GM19035 (cell line): ENCODE measurements at regions not wholly inside any gene's neighbourhood (a gene's known extent, or its start where the extent isn't known, plus 50 kb on each side); places are given as distances from the start of the nearest gene placed in this dataset.

Experiments
- ATAC-seq: cut with Tn5 transposase; IDR thresholded peaks from one replicate; pipeline ENCODE4 v1.9.1; 2021; ENCODE audit not compliant: unreplicated experiment

DNA sequence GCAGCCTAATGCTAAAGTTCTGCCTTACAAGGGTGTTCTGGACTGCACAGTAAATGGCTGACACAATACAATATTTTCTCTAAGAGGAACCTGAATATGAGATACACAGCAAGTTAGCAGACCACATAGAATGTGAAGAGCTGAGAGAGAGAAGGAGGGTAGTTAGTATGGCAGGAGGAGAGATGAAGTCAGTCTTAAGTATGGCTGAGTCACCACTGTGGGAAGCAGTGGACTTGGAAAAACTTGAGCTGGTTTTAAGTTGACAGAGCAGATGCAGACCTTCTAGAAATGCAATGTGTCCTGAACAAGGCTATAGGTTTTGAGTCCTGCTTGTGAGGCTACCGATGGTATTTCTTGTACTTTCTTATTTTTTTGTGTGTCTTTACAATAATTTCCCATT, 172.5 kb downstream of the SH2D1A start:
- no peak for ATAC-seq

DNA sequence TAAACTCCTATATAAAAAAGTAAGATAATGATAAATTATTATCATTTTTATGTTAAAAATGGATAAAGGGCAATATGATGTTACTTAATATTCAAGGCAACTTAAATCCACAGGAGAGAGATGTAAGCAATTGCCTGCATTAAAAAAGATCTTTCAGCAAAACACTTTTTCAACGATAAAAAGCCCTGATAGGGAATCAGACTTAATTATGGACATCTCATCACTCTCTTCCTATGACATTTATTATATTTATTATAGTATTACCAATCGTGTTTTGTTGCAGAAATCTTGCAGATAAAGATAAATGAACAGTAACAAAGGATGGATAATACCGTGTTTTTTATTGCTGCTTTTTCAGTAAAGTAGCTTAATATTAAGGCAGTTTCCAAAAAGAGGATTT, 178.5 kb downstream of the SH2D1A start:
- ATAC-seq = no peak

DNA sequence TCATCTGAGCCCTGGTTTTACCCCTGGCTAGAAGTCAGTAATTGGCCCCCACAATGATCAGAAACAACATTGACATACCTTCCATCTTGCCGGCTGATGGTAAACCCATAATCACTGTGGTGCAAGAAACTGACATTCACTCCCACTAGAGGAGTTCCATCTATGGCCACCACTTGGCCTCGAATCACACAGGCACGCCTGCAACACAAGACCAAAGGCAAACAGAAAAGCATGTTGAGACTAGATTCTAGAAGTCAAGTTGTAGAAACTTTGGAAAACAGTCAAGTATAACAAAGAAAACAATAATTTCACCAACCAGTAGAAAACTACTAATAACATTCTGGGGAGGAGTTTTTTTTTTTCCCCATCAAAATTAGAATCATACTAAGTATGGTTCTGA, 183.4 kb downstream of the SH2D1A start:
- no peak for ATAC-seq

DNA sequence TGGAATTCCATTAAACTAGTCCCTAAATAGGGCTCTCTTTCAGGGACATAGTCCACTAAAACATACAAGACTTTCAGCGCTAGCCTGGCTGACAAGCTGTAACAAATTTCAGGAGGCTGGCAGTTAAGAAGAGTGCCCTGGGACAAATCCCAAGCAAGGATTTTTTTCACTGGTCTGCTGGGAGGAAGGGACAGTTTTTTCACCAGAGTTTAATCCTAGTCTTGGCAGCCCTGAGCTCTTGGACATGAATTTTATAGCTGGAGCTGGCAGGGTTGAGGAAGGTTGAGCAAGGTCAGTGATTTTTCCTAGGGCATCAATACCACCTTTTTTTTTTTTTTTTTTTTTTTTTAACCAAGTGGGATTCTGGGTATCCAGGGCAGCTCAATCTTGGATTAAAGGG, 184.4 kb downstream of the SH2D1A start:
- ATAC-seq = no peak

DNA sequence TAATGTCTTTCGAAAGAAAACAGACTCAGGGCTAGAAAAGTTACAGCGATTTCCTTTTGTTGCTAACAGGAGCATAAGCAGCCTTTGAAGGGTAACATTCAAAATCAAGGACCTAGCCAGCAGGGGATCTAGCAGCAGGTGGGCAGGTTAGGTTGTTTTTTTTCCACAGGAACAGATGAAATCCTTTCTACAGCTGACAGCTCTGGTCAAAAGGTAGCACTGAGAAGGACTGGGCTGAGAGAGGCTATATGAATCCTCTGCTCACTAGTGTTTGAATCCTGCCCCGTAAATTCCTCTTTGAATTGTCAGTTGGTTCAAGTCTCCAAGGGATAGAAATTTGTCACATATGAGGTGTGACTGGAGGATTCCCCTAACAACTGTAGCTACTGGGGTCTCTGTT, 188.2 kb downstream of the SH2D1A start:
- no peak for ATAC-seq

DNA sequence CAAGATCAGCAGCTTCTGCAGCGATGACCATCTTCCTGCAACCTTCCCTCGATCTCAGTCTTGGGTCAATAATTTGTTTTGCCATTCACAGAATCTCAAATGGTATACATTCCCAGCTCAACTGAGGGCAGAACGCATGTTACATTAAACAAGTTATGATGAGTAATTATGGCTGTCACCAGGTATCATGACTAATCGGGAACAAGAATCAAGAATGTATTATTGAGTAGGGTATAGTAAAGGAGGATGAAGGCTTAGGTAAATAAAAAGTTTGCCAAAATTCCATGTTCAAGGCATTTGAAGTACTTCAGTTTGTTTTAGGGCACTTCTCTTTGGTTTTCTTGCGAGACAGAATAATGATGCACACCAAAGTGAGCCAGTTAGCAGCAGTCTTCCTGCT, 194.1 kb downstream of the SH2D1A start:
- ATAC-seq = no peak

DNA sequence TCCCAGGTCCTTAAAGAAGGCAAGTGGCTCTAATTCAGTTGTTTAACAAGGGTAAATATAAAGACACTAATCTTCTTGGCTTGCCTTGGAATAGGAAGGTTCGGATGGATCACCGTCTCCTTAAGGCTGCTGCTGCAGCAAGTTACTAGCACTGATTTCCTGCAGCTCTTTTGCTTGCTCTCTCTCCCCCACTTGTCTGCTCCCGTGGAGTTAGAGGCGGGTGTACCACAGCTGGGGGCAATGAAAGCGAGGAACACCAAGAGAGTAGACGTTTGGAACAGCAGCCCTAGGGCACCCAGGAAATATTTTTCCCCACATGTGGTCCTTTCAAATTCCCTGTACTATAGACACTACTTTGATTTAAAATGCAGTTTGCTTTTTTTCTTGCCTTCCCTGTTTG, 202.2 kb downstream of the SH2D1A start:
- ATAC-seq = no peak

DNA sequence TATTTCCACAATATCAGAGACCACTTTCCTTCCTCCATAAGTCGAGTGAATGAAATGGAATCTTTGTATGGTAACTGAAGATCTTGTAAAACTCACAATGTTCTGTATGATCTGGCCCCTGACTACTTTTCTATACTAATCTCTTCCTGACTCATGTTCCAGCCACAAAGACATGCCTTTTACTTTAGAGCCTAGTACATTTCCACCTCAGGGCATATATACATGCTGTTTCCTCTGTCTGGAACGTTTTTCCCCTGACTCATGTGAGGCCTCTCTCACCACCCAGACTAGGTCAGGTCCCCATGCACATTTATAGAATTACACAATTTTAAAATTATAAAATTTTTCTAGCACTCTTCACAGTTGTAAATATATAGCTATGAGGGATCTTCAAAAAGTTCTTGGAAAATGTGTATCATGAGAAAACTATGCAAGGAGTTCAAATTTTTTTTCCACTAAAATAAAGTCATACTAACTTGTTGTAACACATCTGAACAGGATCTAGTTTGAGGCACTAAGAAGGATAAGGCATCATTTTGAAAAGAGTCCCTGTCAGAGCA, 208.8 kb downstream of the SH2D1A start:
- ATAC-seq = no peak

DNA sequence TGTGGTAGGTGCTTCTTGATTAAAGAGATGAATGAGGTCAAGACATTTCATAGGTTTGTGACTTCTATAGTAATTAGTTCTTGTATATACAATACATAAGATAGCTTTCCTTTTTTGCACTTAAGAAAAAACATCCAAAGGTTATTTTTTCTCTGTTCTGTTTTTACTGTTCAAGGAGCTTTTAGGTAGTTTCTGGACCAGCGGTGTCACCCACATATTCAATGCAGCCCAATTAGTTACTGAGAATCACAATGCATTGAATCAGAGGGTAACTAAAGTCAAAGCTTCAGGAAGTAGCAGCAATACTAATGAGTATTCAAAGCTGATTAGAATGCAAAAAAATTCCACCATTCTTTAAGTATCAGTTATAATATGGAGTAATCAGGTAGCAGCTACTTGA, 211.6 kb downstream of the SH2D1A start:
- no peak for ATAC-seq

DNA sequence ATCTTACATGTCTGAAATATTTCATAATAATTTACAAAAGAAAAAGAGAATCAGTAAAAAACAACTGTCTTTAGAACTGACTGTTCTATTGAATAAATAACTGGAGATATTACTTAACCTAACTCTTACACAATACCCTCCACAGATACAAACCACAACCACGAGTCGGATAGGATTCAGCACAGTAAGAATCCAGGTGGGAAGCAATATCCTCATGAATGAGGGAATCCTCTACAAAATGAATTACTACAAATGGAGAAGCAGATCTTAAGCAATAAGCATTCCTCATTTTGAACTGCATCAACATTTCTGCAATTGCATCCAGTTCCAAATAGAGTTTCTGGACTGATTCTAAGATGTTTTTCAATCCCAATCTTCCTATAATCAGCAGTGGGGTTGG, 227.1 kb downstream of the SH2D1A start:
- no peak for ATAC-seq

DNA sequence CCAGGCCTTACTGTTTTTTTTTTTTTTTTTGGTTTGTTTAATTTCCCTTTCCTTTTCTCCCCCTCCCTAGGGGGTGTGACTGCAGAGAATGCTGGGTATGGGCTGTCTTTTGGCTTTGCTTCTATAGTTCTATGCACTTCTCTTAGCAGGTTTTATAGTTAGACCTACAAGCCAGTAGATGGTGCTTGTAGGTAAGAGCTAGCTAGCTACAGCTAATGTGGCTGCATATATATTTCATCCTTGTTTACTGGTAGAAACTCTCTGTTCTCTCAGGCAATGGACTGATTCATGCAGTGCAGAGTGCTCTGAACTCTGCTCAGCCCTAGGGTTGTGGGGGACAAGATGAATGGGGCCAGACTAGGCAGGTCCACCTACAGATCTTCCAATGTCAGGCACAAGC, 246.4 kb downstream of the SH2D1A start:
- ATAC-seq = no peak

DNA sequence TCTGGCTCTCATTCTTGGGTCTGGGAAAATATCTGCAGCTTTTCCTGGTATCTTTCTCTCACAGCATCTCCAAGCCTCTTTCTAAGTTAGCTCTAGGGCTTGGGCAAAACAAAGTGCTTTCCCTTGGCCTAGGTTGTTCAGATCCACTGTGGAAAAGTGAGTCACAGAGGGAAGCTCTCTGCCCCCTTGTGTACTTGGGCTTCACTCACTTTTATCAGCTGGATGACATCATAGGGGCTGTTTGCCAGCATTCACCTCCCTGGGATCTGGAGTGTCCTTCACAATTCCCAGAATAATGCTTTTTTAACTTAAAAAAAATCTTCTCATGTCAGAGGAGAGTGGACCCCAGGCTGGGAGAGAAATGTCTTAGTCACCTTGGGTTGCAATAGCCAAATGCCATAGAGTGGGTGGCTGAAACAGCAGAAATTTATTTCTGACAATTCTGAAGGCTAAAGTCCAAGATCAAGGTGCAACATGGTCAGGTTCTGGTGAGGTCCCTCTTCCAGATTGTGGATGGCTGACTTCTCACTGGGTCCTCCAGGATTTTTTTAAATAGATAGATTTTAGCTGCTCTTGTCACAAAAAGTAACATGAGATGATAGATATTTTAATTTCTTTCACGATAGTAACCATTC, 247.8 kb downstream of the SH2D1A start:
- ATAC-seq = no peak

DNA sequence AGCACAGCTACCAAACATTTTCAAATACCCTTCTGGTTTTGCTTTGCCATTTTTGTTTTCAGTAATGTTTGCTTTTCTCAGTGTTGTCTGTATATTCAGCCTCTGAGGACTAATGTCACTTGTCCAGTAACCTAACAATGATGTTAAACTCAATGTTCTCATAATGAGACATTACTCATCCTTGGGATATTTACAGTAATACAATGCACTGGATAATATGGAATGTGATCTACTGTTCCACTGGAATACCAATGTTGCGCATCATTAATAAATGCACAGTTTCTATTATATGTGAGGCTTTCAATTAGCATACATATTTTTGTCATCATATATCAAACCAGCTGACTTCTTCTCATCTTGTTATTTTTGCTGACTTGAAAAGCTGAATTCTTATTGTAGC, 259.1 kb downstream of the SH2D1A start:
- no peak for ATAC-seq

DNA sequence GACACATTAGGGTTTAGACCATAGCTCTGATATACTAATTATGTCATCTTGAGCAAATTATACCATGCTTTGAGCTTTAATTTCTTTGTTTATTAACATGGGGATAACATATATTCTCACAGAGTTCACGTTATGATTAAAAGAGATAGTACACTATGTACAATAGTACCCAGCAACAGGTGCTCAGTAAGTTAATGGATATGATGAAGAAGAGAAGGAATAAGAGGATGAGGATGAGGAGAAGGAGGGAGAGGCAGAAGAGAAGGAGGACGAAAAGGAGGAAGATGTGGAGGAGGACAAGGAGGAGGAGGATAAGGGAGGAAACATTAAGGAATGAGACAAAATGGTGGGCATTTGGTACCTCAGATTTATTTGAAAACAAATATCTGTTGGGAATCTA, 260.4 kb downstream of the SH2D1A start:
- no peak for ATAC-seq

DNA sequence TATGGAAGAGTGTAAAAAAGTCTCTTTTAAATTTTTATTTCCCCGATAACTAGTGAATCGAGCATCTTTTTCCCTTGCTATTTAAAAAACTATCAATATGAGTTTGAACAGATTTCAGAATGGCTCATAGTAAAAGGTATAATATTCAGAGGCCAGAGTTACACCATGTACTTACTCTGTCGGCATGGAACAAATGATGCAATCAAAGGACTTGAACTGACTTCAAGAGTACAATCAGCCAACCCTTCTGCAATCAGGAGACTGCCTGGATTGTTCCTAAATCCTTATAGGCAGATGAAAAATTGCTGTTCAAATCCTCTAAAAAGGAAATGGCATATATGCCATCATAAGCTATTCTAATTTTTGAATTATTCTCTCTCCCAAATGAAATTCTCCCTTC, 273.3 kb downstream of the SH2D1A start:
- no peak for ATAC-seq

DNA sequence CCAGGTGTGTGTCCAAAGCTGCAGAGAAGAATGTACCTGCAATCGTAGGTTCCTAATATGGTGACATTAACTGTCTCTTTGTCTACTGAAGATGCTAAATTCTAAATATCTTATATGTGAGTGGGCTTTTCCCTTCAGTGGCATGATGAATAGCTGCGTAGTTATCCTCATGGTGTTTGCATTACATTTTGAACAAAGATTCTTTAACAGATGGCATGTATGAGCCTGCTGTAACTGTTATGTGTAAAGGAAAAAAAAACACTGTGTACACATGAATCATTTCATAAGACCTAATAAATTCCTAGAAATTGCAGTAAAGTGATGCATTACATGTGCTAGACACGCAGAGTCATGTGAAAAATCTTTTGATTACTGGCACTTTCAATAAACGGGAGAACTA, 288.0 kb downstream of the SH2D1A start:
- no peak for ATAC-seq

DNA sequence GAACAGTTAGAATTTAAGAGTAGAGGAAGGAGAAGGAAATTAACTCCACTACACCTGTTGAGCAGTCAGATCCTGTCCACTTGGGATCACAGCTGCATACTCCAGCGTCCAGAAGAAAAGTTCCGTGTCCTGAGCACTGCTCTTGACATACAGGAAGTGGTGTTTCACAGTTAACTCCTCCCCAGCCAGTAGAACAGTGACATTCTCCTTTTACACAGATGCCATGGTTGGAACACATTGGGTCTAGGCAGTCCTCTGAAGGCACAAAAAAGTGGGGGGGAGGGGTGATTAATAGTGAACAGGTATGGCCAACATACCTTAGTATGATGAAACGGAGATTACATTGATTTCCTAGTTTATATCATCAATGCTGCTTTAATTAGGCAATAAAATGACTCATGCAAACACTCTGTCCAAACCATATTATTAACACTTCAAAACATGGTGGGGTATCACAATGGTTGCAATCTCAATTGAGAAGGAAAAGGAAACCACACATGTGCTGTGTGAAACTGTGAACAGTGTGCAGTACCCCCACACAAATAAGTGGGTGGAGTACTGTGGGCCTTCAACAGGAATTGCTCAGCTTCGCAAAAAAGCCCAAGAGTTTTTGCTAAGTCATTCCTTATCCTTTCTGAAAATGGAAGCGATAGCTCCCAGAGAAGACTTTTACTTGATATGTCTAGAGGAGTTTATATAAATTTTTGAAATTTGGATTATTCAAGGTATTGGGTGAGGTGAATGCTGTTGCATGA, 295.6 kb downstream of the SH2D1A start:
- ATAC-seq = no peak

DNA sequence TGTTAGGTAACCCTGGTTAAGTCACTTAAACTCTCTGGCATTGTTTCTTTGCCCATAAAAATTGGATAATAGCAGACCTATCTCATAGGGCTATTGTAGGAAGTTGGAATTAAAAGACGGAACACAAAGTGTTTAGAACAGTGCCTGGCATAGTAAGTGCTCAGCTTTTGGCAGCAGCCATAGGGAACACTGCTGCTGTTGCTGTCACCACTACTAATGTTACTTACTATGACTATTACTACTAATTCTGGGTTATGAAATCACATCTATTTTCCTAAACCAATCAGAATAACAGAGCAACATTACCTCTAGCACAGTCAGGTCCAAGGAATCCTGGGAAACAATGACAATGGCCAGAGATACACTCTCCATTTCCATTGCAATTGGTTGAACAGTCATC, 300.0 kb downstream of the SH2D1A start:
- no peak for ATAC-seq

DNA sequence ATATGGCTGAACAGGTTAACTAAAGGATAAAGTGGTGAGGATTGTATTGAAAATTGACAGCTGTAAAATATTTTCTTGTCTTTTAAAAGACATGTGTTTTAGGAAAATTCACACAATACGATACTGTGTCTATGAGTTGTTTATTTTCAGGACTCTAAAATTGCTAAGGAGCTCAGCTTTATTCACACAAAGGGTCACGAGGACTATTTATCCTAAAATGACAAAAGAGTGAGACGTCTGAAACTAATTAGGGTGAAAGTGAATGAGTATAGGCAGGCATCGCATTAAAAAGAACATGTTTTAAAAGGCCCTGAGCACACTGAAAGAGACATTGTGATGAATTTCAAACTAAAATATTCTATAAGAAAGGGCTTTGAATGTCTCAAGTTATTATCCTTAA, 304.7 kb downstream of the SH2D1A start:
- ATAC-seq = no peak

DNA sequence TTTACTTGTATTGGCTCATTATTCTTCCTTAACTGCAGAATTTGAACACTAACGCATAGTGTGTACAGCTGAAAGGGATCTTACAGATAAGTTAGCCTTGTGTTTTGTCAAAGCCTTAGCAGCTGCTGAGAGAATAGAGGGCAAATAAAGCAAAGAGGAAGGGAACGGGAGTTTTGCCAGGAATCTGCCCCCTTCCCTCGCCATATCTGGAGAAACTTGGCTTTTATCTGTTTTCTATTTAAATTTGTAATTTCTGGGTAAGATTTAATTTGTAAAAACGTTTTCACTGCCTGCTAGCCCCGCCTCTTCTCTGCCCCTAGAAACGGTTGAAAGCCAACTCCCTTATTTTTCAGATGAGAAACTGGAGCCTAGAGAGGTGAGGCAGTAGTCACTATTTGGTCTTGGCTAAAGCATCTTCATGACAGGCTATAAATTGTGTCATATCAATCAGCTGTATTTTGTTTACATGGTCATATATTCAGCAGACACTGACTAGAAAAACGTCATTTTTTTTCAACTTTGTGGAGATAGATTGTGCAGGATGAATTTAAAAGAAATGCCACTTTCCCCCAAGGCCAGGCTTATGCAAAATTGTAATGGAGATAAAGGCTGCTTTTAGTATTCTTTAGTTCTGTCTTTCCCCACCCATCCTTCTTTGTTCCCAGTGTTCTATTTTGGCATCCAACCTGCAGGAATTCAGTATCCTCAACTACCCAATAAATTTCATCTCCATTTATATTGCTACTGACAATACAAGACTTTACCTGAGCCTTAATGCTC, 319.4 kb downstream of the SH2D1A start:
- no peak for ATAC-seq

DNA sequence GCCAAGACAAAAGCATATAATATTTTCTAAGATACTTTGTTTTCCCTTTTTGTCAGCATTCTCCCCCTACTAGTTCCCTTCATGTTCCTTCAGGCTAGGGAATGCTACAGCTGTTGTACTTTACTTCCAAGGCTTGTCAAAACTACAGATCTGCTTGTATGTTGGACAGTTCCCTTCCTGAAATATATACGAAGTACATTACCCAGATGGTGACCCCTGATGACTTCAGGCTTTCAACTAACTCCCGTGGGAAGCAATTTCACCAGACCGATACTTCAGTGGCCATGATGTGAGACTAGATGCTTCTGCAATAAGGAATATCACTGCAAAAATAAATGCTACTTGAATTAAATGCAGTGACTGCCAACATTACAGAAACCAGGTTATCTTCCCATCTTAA, 332.8 kb downstream of the SH2D1A start:
- ATAC-seq = no peak

DNA sequence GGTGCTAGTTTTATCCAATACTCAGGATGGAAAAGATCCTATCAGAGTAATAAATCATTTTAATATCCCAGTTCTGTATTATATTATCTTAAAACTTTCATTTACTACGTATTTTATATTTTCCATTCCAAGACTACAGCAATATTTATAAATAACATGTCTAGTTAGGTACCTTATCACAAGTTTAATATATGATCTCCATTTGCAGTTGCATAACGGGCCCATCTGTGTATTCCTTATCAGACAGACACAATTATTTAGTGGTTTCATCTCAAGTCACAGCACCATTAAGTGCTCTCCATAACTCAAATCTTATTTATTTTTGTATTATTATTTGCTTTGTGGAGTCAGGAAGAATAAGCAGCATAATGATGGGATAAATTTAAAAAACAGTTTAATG, 333.9 kb downstream of the SH2D1A start:
- no peak for ATAC-seq
